ENCODE measurements at regions not wholly inside any gene's neighbourhood (a gene's known extent, or its start where the extent isn't known, plus 50 kb on each side); places are given as distances from the start of the nearest gene placed in this dataset.

GRCh38 chr4:152247271-152247975, 288.5 kb downstream of the FBXW7 start (continued):
- no peak for TF ChIP-seq PRDM15 (CRISPR knock-in tag; IDR thresholded peaks at IDR 0.05)
- TF ChIP-seq ETV6 (conservative IDR thresholded peaks at IDR 0.05 in 1 of 2, IDR thresholded peaks at IDR 0.05 in 1 of 2; ENCODE audit: borderline replicate concordance in 1 of 2, low read depth in 1 of 2) = no peak
- no peak for TF ChIP-seq KAT2A (conservative IDR thresholded peaks at IDR 0.05; ENCODE audit: control insufficient read depth, low read depth, low read length)
- no peak for TF ChIP-seq KDM1A (IDR thresholded peaks at IDR 0.05; ENCODE audit: borderline replicate concordance)
- no peak for TF ChIP-seq KLF5 (IDR thresholded peaks at IDR 0.05; ENCODE audit: partially characterized antibody)
- no peak for TF ChIP-seq SMARCA5 (IDR thresholded peaks at IDR 0.05)

GRCh38 chr4:152246659-152247058, 289.2 kb downstream of the FBXW7 start:
- Histone ChIP-seq H3K9ac (ENCODE audit: control insufficient read depth, insufficient read depth, low read length) (no peak overlapping the region), H4K20me1 (ENCODE audit: control insufficient read depth, insufficient read depth) (no peaks in the 10 kb centered on the region), H3K27ac (ENCODE audit: control insufficient read depth, insufficient read depth) (no peak overlapping the region), H3K9me3 (replicated peaks; ENCODE audit: control insufficient read depth, insufficient read depth, low read length) (no peaks in the 10 kb centered on the region), H3K4me3 (no peak overlapping the region), H3K36me3 (ENCODE audit: control insufficient read depth in 2 of 2, insufficient read depth in 2 of 2, low read length in 1 of 2) (no peaks in the 10 kb centered on the region), H3K27me3 (replicated peaks in 1 of 2; ENCODE audit: control insufficient read depth in 2 of 2, insufficient read depth in 2 of 2, low read length in 1 of 2) (no peaks in the 10 kb centered on the region; a peak in 1 of 4 replicates), H2AFZ (ENCODE audit: control insufficient read depth, low read depth, low read length) (no peak overlapping the region), H3K4me2 (ENCODE audit: control insufficient read depth, insufficient read depth) (no peak overlapping the region), H3K4me1 (ENCODE audit: control insufficient read depth, insufficient read depth, low read length) (no peaks in the 10 kb centered on the region), H3K79me2 (ENCODE audit: control insufficient read depth, insufficient read depth, low read length) (no peaks in the 10 kb centered on the region)
- WGBS (ENCODE audit: insufficient coverage, insufficient replicate concordance, low lambda C conversion rate, missing lambda C conversion rate) = 47% methylated on average over 9 of the region's 13 CpGs
- DNase-seq (ENCODE audit: low read depth, low spot score) (no peak), ATAC-seq (no peak), FAIRE-seq (no peak)
- CTCF ChIA-PET = no interaction called here
- BruUV-seq (replicated peaks) = no TSS peak
- in situ Hi-C loops (cut with MboI) (no loop called here), intact Hi-C loops (cut with micrococcal nuclease; ENCODE audit: unreplicated experiment) (no loop called here)
- RAD21 ChIA-PET (ENCODE audit: unreplicated experiment) = interaction anchor here (0.5 kb wide), 1 partner anchor 23 kb away, joined by 3 read pairs; no protein-coding TSS in a partner anchor
- no peak for TF ChIP-seq DPF2 (IDR thresholded peaks at IDR 0.05)
- SMC1A ChIA-PET (ENCODE audit: uncharacterized antibody, unreplicated experiment) = interaction anchor here (1.5 kb wide), 1 partner anchor 15 kb away, joined by 3 read pairs; no protein-coding TSS in a partner anchor
- POLR2A ChIA-PET = no interaction called here

Measured in GM12878 (cell line).